ENCODE measurements at regions not wholly inside any gene's neighbourhood (a gene's known extent, or its start where the extent isn't known, plus 50 kb on each side); places are given as distances from the start of the nearest gene placed in this dataset.

GRCh38 chr5:175131432-175131831, 312.6 kb downstream of the DRD1 start:
- H3K14ac ChIP-seq (ENCODE audit: low read length), result no peak overlapping the region
- DNase-seq, result peak; percentile 27 to 51

GRCh38 chr5:175129619-175130018, 314.4 kb downstream of the DRD1 start:
- H3K79me1 ChIP-seq (ENCODE audit: low read length), result no peaks in the 10 kb centered on the region
- no peak overlapping the region for H4K12ac ChIP-seq (ENCODE audit: low read depth, low read length)
- no peaks in the 10 kb centered on the region for H3K36me3 ChIP-seq (ENCODE audit: control insufficient read depth in 1 of 2, insufficient read depth in 2 of 2, low read length in 2 of 2)
- H2BK12ac ChIP-seq (ENCODE audit: low read length), result no peak overlapping the region
- no peak overlapping the region for H2BK5ac ChIP-seq (ENCODE audit: low read depth, low read length, poor library complexity)
- H3K18ac ChIP-seq (ENCODE audit: low read length), result no peak overlapping the region
- H2BK120ac ChIP-seq (ENCODE audit: insufficient read depth, low read length, poor library complexity), result no peak overlapping the region
- no peak overlapping the region for H3K14ac ChIP-seq (ENCODE audit: low read length)
- no peak overlapping the region for H3K4ac ChIP-seq (ENCODE audit: low read depth, low read length)
- no peak overlapping the region for H2AK5ac ChIP-seq (ENCODE audit: low read length)
- H3K9me3 ChIP-seq (ENCODE audit: insufficient read depth, low read depth, low read length), result no peaks in the 10 kb centered on the region
- H3K79me2 ChIP-seq (ENCODE audit: control insufficient read depth, insufficient read depth, low read length, poor library complexity), result no peaks in the 10 kb centered on the region
- no peak overlapping the region for H3K4me3 ChIP-seq (ENCODE audit: low read depth, low read length)
- no peak overlapping the region for H3K27ac ChIP-seq (ENCODE audit: low read depth, low read length)
- H4K91ac ChIP-seq (ENCODE audit: low read depth, low read length), result no peak overlapping the region
- DNase-seq, result no peak
- H3K9ac ChIP-seq (ENCODE audit: low read length), result no peak overlapping the region
- H3K23ac ChIP-seq (ENCODE audit: low read length), result no peak overlapping the region
- WGBS (ENCODE audit: extremely low coverage, insufficient coverage, insufficient read length), result no CpG with 5 or more reads among the region's 4 CpGs
- H3K4me2 ChIP-seq (ENCODE audit: low read length), result no peak overlapping the region
- H3K4me1 ChIP-seq (ENCODE audit: control insufficient read depth in 1 of 2, insufficient read depth in 2 of 2, low read length in 2 of 2), result no peaks in the 10 kb centered on the region
- H4K8ac ChIP-seq (ENCODE audit: low read depth, low read length), result no peak overlapping the region
- no peak overlapping the region for H2AFZ ChIP-seq (ENCODE audit: insufficient read depth, low read length, poor library complexity)
- no peaks in the 10 kb centered on the region for H3K27me3 ChIP-seq (ENCODE audit: insufficient read depth, low read length)

More at GRCh38 chr5:175131432-175131831, 312.6 kb downstream of the DRD1 start:
- Histone ChIP-seq H2AFZ (ENCODE audit: insufficient read depth, low read length, poor library complexity) (no peak overlapping the region), H3K27ac (ENCODE audit: low read depth, low read length) (no peak overlapping the region), H3K79me1 (ENCODE audit: low read length) (no peaks in the 10 kb centered on the region), H3K23ac (ENCODE audit: low read length) (no peak overlapping the region), H3K18ac (ENCODE audit: low read length) (no peak overlapping the region), H2AK5ac (ENCODE audit: low read length) (no peak overlapping the region), H3K4me1 (ENCODE audit: control insufficient read depth in 1 of 2, insufficient read depth in 2 of 2, low read length in 2 of 2) (no peaks in the 10 kb centered on the region), H3K4me3 (ENCODE audit: low read depth, low read length) (no peak overlapping the region), H2BK5ac (ENCODE audit: low read depth, low read length, poor library complexity) (no peak overlapping the region), H3K27me3 (ENCODE audit: insufficient read depth, low read length) (no peaks in the 10 kb centered on the region), H3K4ac (ENCODE audit: low read depth, low read length) (no peak overlapping the region), H2BK120ac (ENCODE audit: insufficient read depth, low read length, poor library complexity) (no peak overlapping the region), H3K79me2 (ENCODE audit: control insufficient read depth, insufficient read depth, low read length, poor library complexity) (no peaks in the 10 kb centered on the region), H3K9me3 (ENCODE audit: insufficient read depth, low read depth, low read length) (no peaks in the 10 kb centered on the region), H4K8ac (ENCODE audit: low read depth, low read length) (no peak overlapping the region), H3K4me2 (ENCODE audit: low read length) (no peak overlapping the region), H2BK12ac (ENCODE audit: low read length) (no peak overlapping the region), H4K91ac (ENCODE audit: low read depth, low read length) (no peak overlapping the region), H4K12ac (ENCODE audit: low read depth, low read length) (no peak overlapping the region), H3K36me3 (ENCODE audit: control insufficient read depth in 1 of 2, insufficient read depth in 2 of 2, low read length in 2 of 2) (no peaks in the 10 kb centered on the region), H3K9ac (ENCODE audit: low read length) (no peak overlapping the region)
- WGBS (ENCODE audit: extremely low coverage, insufficient coverage, insufficient read length), result no CpG with 5 or more reads among the region's 8 CpGs

GRCh38 chr5:175129121-175129520, 314.9 kb downstream of the DRD1 start:
- no peaks in the 10 kb centered on the region for H3K79me1 ChIP-seq (ENCODE audit: low read length)
- H3K79me2 ChIP-seq (ENCODE audit: control insufficient read depth, insufficient read depth, low read length, poor library complexity), result no peaks in the 10 kb centered on the region
- H2AK5ac ChIP-seq (ENCODE audit: low read length), result no peak overlapping the region
- no CpG with 5 or more reads among the region's 4 CpGs for WGBS (ENCODE audit: extremely low coverage, insufficient coverage, insufficient read length)
- H3K36me3 ChIP-seq (ENCODE audit: control insufficient read depth in 1 of 2, insufficient read depth in 2 of 2, low read length in 2 of 2), result no peaks in the 10 kb centered on the region
- H3K9me3 ChIP-seq (ENCODE audit: insufficient read depth, low read depth, low read length), result no peaks in the 10 kb centered on the region
- H4K8ac ChIP-seq (ENCODE audit: low read depth, low read length), result no peak overlapping the region
- no peak overlapping the region for H3K4me2 ChIP-seq (ENCODE audit: low read length)
- no peaks in the 10 kb centered on the region for H3K27me3 ChIP-seq (ENCODE audit: insufficient read depth, low read length)
- no peak for DNase-seq
- H4K12ac ChIP-seq (ENCODE audit: low read depth, low read length), result no peak overlapping the region
- no peak overlapping the region for H4K91ac ChIP-seq (ENCODE audit: low read depth, low read length)
- no peak overlapping the region for H2BK120ac ChIP-seq (ENCODE audit: insufficient read depth, low read length, poor library complexity)
- no peak overlapping the region for H3K9ac ChIP-seq (ENCODE audit: low read length)
- H3K27ac ChIP-seq (ENCODE audit: low read depth, low read length), result no peak overlapping the region
- H2BK12ac ChIP-seq (ENCODE audit: low read length), result no peak overlapping the region
- H3K4me3 ChIP-seq (ENCODE audit: low read depth, low read length), result no peak overlapping the region
- H3K18ac ChIP-seq (ENCODE audit: low read length), result no peak overlapping the region
- no peak overlapping the region for H3K14ac ChIP-seq (ENCODE audit: low read length)
- H3K4ac ChIP-seq (ENCODE audit: low read depth, low read length), result no peak overlapping the region
- no peak overlapping the region for H2BK5ac ChIP-seq (ENCODE audit: low read depth, low read length, poor library complexity)
- no peaks in the 10 kb centered on the region for H3K4me1 ChIP-seq (ENCODE audit: control insufficient read depth in 1 of 2, insufficient read depth in 2 of 2, low read length in 2 of 2)
- H2AFZ ChIP-seq (ENCODE audit: insufficient read depth, low read length, poor library complexity), result no peak overlapping the region
- no peak overlapping the region for H3K23ac ChIP-seq (ENCODE audit: low read length)

GRCh38 chr5:175124821-175125220, 319.2 kb downstream of the DRD1 start:
- Histone ChIP-seq H3K4me2 (ENCODE audit: low read length) (no peak overlapping the region), H2BK120ac (ENCODE audit: insufficient read depth, low read length, poor library complexity) (no peak overlapping the region), H3K79me1 (ENCODE audit: low read length) (no peaks in the 10 kb centered on the region), H4K8ac (ENCODE audit: low read depth, low read length) (no peak overlapping the region), H2BK12ac (ENCODE audit: low read length) (no peak overlapping the region), H3K9ac (ENCODE audit: low read length) (no peak overlapping the region), H2AFZ (ENCODE audit: insufficient read depth, low read length, poor library complexity) (no peak overlapping the region), H3K23ac (ENCODE audit: low read length) (no peak overlapping the region), H3K36me3 (ENCODE audit: control insufficient read depth in 1 of 2, insufficient read depth in 2 of 2, low read length in 2 of 2) (no peaks in the 10 kb centered on the region), H3K27me3 (ENCODE audit: insufficient read depth, low read length) (no peaks in the 10 kb centered on the region), H3K79me2 (ENCODE audit: control insufficient read depth, insufficient read depth, low read length, poor library complexity) (no peaks in the 10 kb centered on the region), H4K12ac (ENCODE audit: low read depth, low read length) (no peak overlapping the region), H2AK5ac (ENCODE audit: low read length) (no peak overlapping the region), H2BK5ac (ENCODE audit: low read depth, low read length, poor library complexity) (no peak overlapping the region), H3K14ac (ENCODE audit: low read length) (no peak overlapping the region), H3K4me1 (ENCODE audit: control insufficient read depth in 1 of 2, insufficient read depth in 2 of 2, low read length in 2 of 2) (no peaks in the 10 kb centered on the region), H3K4me3 (ENCODE audit: low read depth, low read length) (no peak overlapping the region), H3K4ac (ENCODE audit: low read depth, low read length) (no peak overlapping the region), H3K27ac (ENCODE audit: low read depth, low read length) (no peak overlapping the region), H4K91ac (ENCODE audit: low read depth, low read length) (no peak overlapping the region), H3K9me3 (ENCODE audit: insufficient read depth, low read depth, low read length) (no peaks in the 10 kb centered on the region), H3K18ac (ENCODE audit: low read length) (no peak overlapping the region)
- no peak for DNase-seq
- no CpG with 5 or more reads among the region's 5 CpGs for WGBS (ENCODE audit: extremely low coverage, insufficient coverage, insufficient read length)
